OCI-LY3 (cell line): ENCODE measurements at regions not wholly inside any gene's neighbourhood (a gene's known extent, or its start where the extent isn't known, plus 50 kb on each side); places are given as distances from the start of the nearest gene placed in this dataset.
A peak's percentile ranks its signal among the peaks of the same experiment; 100 is the strongest.

ENCODE experiments used
- H2AFZ ChIP-seq: fragments of 200-600, 300-600 bp; shearing (Covaris generic); 2 replicates; pipeline ENCODE4 v1.6.0; 2014; ENCODE audit warnings: antibody characterized with exemption, low read depth, low read length
- H3K27ac ChIP-seq: fragments of 200-600, 300-600 bp; sonication (generic); 2 replicates; pipeline ENCODE4 v1.5.1; 2014; ENCODE audit warnings: mild to moderate bottlenecking, low read length, moderate library complexity, mixed read lengths
- H3K27me3 ChIP-seq: fragments of 200-600, 300-600 bp; sonication (generic); 2 replicates; pipeline ENCODE4 v1.6.1; 2014; ENCODE audit warnings: low read depth, low read length, mixed read lengths
- H3K36me3 ChIP-seq: fragments of 200-600, 300-600 bp; sonication (generic); replicated peaks from 2 replicates; pipeline ENCODE3; 2014; ENCODE audit warnings: low read depth, low read length, mixed read lengths
- H3K4me1 ChIP-seq: fragments of 300-600, 200-600 bp; sonication (generic); 2 replicates; pipeline ENCODE4 v1.6.1; 2014; ENCODE audit warnings: low read length, mixed read lengths
- H3K4me2 ChIP-seq: fragments of 200-600, 300-600 bp; sonication (generic); 2 replicates; pipeline ENCODE4 v1.6.1; 2014; ENCODE audit warnings: low read length, mixed read lengths
- H3K4me3 ChIP-seq: fragments of 300-600, 200-600 bp; sonication (generic); 2 replicates; pipeline ENCODE4 v1.5.1; 2014; ENCODE audit warnings: antibody characterized with exemption, mild to moderate bottlenecking, low read length, moderate library complexity
- H3K79me2 ChIP-seq: fragments of 300-600, 200-600 bp; shearing (Covaris generic); 2 replicates; pipeline ENCODE4 v1.6.1; 2014; ENCODE audit warnings: mild to moderate bottlenecking, low read length, mixed read lengths
- H3K9ac ChIP-seq: fragments of 300-600, 200-600 bp; shearing (Covaris generic); 2 replicates; pipeline ENCODE4 v1.6.0; 2014; ENCODE audit warnings: mild to moderate bottlenecking, low read length, moderate library complexity
- H3K9me3 ChIP-seq: fragments of 200-600, 300-600 bp; shearing (Covaris generic); 2 replicates; pipeline ENCODE4 v1.6.1; 2014; ENCODE audit warnings: low read length, mixed read lengths; ENCODE audit not compliant: insufficient read depth
- H4K20me1 ChIP-seq: fragments of 200-600, 300-600 bp; sonication (generic); 2 replicates; pipeline ENCODE4 v1.6.1; 2016; ENCODE audit warnings: low read length, mixed read lengths; ENCODE audit not compliant: insufficient read depth
- EZH2phosphoT487 ChIP-seq: fragments of 200-600 bp; shearing (Covaris generic); IDR thresholded peaks from 2 replicates; pipeline ENCODE4 v1.6.1; 2018; ENCODE audit warnings: antibody characterized with exemption, mixed run types, low read depth
- TF ChIP-seq, protein P1 (sequence below): fragments of 200-600, 300-600 bp; sonication (generic); IDR thresholded peaks from 2 replicates; pipeline ENCODE4 v1.5.1; 2014; ENCODE audit warnings: antibody characterized with exemption, low read length, low read depth

DNA sequence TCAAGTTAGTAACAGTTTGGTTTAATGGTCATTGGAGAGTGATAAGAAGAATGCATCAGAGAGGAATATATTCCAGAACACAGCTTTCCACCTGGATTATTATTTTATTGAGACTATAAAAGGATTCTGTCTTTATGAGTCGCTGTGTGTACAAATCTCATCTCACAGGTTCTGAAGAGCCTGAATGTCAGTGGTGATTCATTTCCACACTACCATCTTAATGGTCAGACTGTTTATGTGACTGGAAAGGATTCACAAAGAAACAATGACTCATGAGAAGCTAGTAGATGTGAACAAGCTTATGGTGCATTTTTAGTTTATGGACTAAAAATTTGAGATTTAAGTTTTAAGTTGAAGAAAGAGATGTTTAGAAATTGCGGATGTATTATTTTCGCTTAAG is 685.4 kb upstream of the NRXN1 start:
- Histone ChIP-seq H3K27me3 (no peaks in the 10 kb centered on the region), H3K27ac (no peak overlapping the region), H3K4me2 (no peak overlapping the region), H4K20me1 (no peaks in the 10 kb centered on the region), H3K79me2 (no peaks in the 10 kb centered on the region), H3K9me3 (no peaks in the 10 kb centered on the region), H3K4me1 (no peaks in the 10 kb centered on the region), H3K9ac (no peak overlapping the region), H2AFZ (no peak overlapping the region), H3K36me3 (no peaks in the 10 kb centered on the region), H3K4me3 (no peak overlapping the region)
- TF ChIP-seq, protein P1, sequence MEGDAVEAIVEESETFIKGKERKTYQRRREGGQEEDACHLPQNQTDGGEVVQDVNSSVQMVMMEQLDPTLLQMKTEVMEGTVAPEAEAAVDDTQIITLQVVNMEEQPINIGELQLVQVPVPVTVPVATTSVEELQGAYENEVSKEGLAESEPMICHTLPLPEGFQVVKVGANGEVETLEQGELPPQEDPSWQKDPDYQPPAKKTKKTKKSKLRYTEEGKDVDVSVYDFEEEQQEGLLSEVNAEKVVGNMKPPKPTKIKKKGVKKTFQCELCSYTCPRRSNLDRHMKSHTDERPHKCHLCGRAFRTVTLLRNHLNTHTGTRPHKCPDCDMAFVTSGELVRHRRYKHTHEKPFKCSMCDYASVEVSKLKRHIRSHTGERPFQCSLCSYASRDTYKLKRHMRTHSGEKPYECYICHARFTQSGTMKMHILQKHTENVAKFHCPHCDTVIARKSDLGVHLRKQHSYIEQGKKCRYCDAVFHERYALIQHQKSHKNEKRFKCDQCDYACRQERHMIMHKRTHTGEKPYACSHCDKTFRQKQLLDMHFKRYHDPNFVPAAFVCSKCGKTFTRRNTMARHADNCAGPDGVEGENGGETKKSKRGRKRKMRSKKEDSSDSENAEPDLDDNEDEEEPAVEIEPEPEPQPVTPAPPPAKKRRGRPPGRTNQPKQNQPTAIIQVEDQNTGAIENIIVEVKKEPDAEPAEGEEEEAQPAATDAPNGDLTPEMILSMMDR, result no peak
- TF ChIP-seq EZH2phosphoT487, result no peak

- no peak overlapping the region for H3K9ac ChIP-seq
- H3K4me2 ChIP-seq, result no peak overlapping the region
- TF ChIP-seq, protein P1, result no peak
- no peak for TF ChIP-seq EZH2phosphoT487
- H3K36me3 ChIP-seq, result no peaks in the 10 kb centered on the region
- H2AFZ ChIP-seq, result no peak overlapping the region
- H3K79me2 ChIP-seq, result no peaks in the 10 kb centered on the region
- H3K4me1 ChIP-seq, result peaks cover 8% of the 10 kb centered on the region
- H3K9me3 ChIP-seq, result no peaks in the 10 kb centered on the region
- H3K27ac ChIP-seq, result no peak overlapping the region
- H3K4me3 ChIP-seq, result no peak overlapping the region
- no peaks in the 10 kb centered on the region for H3K27me3 ChIP-seq
- H4K20me1 ChIP-seq, result no peaks in the 10 kb centered on the region
Observed at GRCh38 chr2:51711766-51712165, 679.8 kb upstream of the NRXN1 start.

DNA sequence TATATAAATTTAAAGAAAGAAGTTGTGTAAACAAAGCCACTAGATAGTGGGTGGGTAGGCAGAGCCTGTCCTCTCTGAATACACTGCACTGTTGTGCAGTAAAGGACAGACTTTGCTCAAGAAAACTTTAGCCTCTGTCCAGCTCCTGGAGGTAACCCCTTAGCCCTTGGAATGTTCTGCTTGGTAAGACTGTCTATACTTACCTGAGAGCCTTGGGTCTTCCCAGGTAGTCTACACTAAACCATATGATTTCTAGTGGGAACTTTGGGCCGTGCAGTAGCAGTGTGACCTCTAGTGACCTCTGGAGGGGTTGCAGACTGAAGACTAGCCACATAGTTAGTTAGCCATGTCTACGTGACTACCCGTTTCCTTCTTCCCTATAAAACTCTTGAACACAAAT is 678.3 kb upstream of the NRXN1 start:
- Histone ChIP-seq H3K27me3 (no peaks in the 10 kb centered on the region), H3K79me2 (no peaks in the 10 kb centered on the region), H4K20me1 (no peaks in the 10 kb centered on the region), H2AFZ (peak overlapping the region; percentile 98), H3K9me3 (no peaks in the 10 kb centered on the region), H3K9ac (peak overlapping the region; percentile 18; the same call in 1 of the 2 replicates), H3K4me2 (peak overlapping the region; percentile 62), H3K4me3 (peak overlapping the region; percentile 51), H3K36me3 (no peaks in the 10 kb centered on the region), H3K4me1 (peaks cover 8% of the 10 kb centered on the region), H3K27ac (no peak overlapping the region)
- TF ChIP-seq, protein P1, result peak; percentile 86
- TF ChIP-seq EZH2phosphoT487, result no peak

DNA sequence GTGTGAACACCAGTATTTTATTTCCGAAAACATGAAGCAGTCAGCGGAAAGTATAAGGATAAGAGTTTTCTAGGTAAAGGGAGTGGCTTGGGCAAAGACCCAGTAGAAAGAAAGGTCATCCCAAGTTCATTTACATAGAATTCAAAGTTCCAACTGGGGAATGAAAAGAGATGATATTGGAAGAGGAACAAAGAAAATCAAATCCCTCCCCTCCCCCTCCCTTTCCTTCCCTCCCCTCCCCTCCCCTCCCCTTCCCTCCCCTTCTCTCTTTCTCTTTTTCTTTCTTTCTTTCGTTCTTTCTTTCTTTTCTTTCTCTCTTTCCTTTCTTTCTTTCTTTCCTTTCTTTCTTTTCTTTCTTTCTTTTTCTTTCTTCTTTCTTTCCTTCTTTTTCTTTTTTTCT is 675.7 kb upstream of the NRXN1 start:
- Histone ChIP-seq H3K79me2 (no peaks in the 10 kb centered on the region), H3K9ac (no peak overlapping the region), H3K4me1 (peaks cover 8% of the 10 kb centered on the region), H3K4me2 (no peak overlapping the region), H3K4me3 (no peak overlapping the region), H4K20me1 (no peaks in the 10 kb centered on the region), H3K36me3 (no peaks in the 10 kb centered on the region), H3K27ac (no peak overlapping the region), H2AFZ (no peak overlapping the region), H3K9me3 (no peaks in the 10 kb centered on the region), H3K27me3 (no peaks in the 10 kb centered on the region)
- TF ChIP-seq, protein P1, result no peak
- TF ChIP-seq EZH2phosphoT487, result no peak
